ENCODE measurements at regions not wholly inside any gene's neighbourhood (a gene's known extent, or its start where the extent isn't known, plus 50 kb on each side); places are given as distances from the start of the nearest gene placed in this dataset.

- Histone ChIP-seq H2AFZ (ENCODE audit: low read depth, low read length, poor library complexity, severe bottlenecking) (no peak overlapping the region), H3K4me2 (ENCODE audit: low read length) (no peak overlapping the region), H3K4me1 (ENCODE audit: control insufficient read depth in 1 of 2, insufficient read depth in 2 of 2, low read length in 2 of 2) (no peaks in the 10 kb centered on the region), H3K9me3 (ENCODE audit: control insufficient read depth in 1 of 2, insufficient read depth in 1 of 2, low read depth in 1 of 2, low read length in 2 of 2) (peaks cover 0 to 22% of the 10 kb centered on the region in 2 experiments; a peak in 2 of 4 replicates), H3K27ac (ENCODE audit: low read depth, low read length) (no peak overlapping the region), H3K36me3 (ENCODE audit: control insufficient read depth in 1 of 2, insufficient read depth in 2 of 2, low read length in 2 of 2) (no peaks in the 10 kb centered on the region), H3K4me3 (replicated peaks in 1 of 2; ENCODE audit: low read depth in 1 of 2, low read length in 2 of 2) (no peak overlapping the region), H4K20me1 (ENCODE audit: insufficient read depth) (no peaks in the 10 kb centered on the region), H3K9me2 (ENCODE audit: insufficient read depth) (no peaks in the 10 kb centered on the region), H3K79me2 (ENCODE audit: insufficient read depth, low read length) (no peaks in the 10 kb centered on the region), H3K27me3 (ENCODE audit: insufficient read depth, low read length) (no peaks in the 10 kb centered on the region), H3K9ac (ENCODE audit: low read length) (no peak overlapping the region)
- ATAC-seq (no peak), DNase-seq (ENCODE audit: low read depth, low spot score) (no peak)
- ChIA-PET POLR2A (no interaction called here), RAD21 (ENCODE audit: low non-redundant PET in 1 of 2, low total read pairs in 2 of 2, uncharacterized antibody in 2 of 2, unreplicated experiment in 2 of 2) (no interaction called here), CTCF (no interaction called here)
- TF ChIP-seq ELF1 (IDR thresholded peaks at IDR 0.05; ENCODE audit: borderline replicate concordance, low read depth) (no peak), MAX (IDR thresholded peaks at IDR 0.05) (no peak), CEBPB (IDR thresholded peaks at IDR 0.05; ENCODE audit: low read depth) (no peak), POLR2A (IDR thresholded peaks at IDR 0.05; ENCODE audit: borderline replicate concordance, extremely low read depth, insufficient read depth, insufficient read length) (no peak), SIN3A (IDR thresholded peaks at IDR 0.05; ENCODE audit: low read depth) (no peak), EZH2phosphoT487 (IDR thresholded peaks at IDR 0.05; ENCODE audit: borderline replicate concordance) (no peak), JUND (IDR thresholded peaks at IDR 0.05) (no peak), EGR1 (IDR thresholded peaks at IDR 0.05; ENCODE audit: low read depth) (no peak), CTCF (IDR thresholded peaks at IDR 0.05 in 2 of 3, conservative IDR thresholded peaks at IDR 0.05 in 1 of 3; ENCODE audit: borderline replicate concordance in 1 of 3, insufficient read depth in 1 of 3, low read depth in 2 of 3, low read length in 2 of 3) (no peak), REST (IDR thresholded peaks at IDR 0.05; ENCODE audit: low read depth) (no peak)
- BruUV-seq (replicated peaks), result no TSS peak
- intact Hi-C loops (cut with micrococcal nuclease), result no loop called here
These were observed 190.0 kb upstream of the BMP2 start for GRCh38 chr20:6577451-6577850.

Measured in HCT116 (cell line).